GM12874 (cell line): ENCODE measurements at regions not wholly inside any gene's neighbourhood (a gene's known extent, or its start where the extent isn't known, plus 50 kb on each side); places are given as distances from the start of the nearest gene placed in this dataset.

Experiments used
- CTCF ChIP-seq: IDR thresholded peaks from 2 replicates; pipeline ENCODE4 v1.5.1; 2011; ENCODE audit warnings: low read depth, mild to moderate bottlenecking, control low read depth, low read length, moderate library complexity; ENCODE audit not compliant: insufficient read depth

GRCh38 chr1:30452925-30453324 is 270.5 kb downstream of the MATN1 start:
- no peak for TF ChIP-seq CTCF

DNA sequence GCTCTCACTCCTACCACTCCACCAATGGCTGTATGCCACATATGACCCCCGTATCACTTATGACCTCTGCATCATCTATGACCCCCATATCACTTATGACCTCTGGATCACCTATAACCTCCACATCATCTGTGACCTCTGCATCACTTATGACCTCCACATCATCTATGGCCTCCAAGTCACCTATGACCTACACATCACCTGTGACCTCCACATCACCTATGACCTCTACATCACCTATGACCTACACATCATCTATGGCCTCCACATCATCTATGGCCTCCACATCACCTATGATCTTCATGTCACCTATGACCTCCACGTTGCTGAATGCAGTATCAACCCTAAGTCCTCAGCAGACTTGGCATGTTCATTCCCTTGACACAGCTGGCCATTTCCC is 271.2 kb downstream of the MATN1 start:
- TF ChIP-seq CTCF, result no peak

GRCh38 chr1:30451532-30452125 is 271.8 kb downstream of the MATN1 start:
- TF ChIP-seq CTCF, result no peak

DNA sequence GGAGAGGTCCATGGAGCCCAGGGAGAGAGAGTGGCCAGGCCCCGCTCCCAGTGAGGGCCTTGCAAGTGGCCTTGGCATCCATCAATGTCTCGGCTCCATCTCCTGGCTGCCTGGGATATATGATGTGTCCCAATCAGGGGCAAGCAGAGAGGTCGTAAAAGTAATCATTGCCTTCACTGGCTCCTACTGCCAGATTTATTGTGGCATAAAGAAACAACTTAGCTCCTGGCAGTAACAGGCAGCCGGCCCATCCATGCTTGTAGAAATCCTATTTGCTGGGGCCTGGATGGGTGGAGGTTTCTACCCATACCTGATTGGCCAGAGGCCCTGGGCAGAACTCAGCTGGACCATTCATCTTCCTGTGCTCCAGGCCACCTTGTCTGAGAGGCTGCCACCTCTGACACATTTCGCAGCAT is 272.6 kb downstream of the MATN1 start:
- TF ChIP-seq CTCF, result no peak

DNA sequence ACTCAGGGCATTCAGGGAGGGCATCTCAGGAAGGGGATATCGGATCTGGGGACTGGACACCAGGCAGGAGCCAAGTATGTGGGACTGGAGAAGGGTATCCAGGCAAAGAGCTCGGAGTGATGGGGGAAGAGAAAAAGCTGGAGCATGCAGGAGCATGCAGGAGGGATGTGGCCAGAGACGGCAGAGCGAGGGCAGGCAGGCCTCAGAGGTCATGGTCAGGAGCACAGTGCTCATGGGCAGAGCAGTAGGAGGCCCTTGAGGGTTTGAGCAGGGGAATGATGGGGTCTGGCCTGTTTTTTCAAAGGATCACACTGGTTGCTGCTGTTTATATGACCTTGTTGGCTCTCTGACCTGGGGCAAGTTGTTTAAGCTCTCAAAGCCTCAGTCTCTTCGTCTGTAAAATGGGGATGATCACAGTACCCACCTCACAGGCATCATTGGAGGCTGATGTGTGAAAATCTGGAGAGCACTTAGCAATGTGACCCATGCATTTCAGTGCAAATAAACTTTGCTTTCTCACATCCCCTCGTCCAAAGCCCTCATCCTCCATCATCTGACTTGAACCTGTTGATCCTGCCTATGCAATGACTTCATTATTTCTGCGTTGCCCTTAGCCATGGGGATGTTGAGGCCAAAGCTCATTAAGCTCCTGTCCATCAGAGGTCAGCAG is 273.1 kb downstream of the MATN1 start:
- no peak for TF ChIP-seq CTCF

- TF ChIP-seq CTCF, result no peak
Measured at GRCh38 chr1:30449428-30450147, 273.8 kb downstream of the MATN1 start.

DNA sequence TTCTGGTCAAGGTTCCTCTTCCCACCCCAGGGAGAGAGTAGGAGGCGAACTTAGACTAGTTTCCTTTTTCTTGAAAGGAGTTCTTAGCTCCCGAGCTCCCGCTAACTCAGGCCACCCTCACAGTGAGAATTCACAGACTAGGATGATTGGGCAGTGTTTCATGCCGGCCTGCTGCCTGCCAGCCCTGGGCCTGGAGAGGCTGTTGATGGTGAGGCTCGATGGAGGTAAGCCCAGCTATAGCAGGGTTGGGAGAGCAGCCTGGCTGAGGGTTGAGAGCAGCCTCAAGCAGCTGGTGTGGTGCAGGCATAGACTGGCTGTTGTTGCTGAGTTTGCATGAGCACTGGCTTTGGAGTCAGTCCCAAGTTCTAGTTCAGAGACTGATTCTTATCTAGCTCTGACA is 274.4 kb downstream of the MATN1 start:
- no peak for TF ChIP-seq CTCF
